ENCODE measurements at regions not wholly inside any gene's neighbourhood (a gene's known extent, or its start where the extent isn't known, plus 50 kb on each side); places are given as distances from the start of the nearest gene placed in this dataset.

GRCh38 chr14:65257425-65257824 lies 155.1 kb upstream of the FUT8 start:
- WGBS, 2 donors: 88% methylated on average over 7 of the region's 7 CpGs

GRCh38 chr14:65258391-65258790 lies 154.1 kb upstream of the FUT8 start:
- H3K9ac ChIP-seq (ENCODE audit: insufficient read depth in 1 of 2, low read length in 2 of 2): no peak overlapping the region
- no peaks in the 10 kb centered on the region for H3K4me1 ChIP-seq (ENCODE audit: control insufficient read depth in 5 of 5, insufficient read depth in 5 of 5, low read length in 5 of 5)
- no peak overlapping the region for H3K4me3 ChIP-seq
- no peak overlapping the region for H3K27ac ChIP-seq (ENCODE audit: low read depth in 1 of 2, low read length in 1 of 2)
- H3K9me3 ChIP-seq (ENCODE audit: control insufficient read depth in 4 of 4, insufficient read depth in 3 of 4, low read length in 3 of 4): peaks cover 0 to 2% (median 0%) of the 10 kb centered on the region in 4 donors
- no peak for TF ChIP-seq CTCF (IDR thresholded peaks at IDR 0.05; ENCODE audit: control extremely low read depth, extremely low read depth)
- no peaks in the 10 kb centered on the region for H3K27me3 ChIP-seq (ENCODE audit: control insufficient read depth in 3 of 3, insufficient read depth in 3 of 3, low read length in 2 of 3)
- DNase-seq (no peak), ATAC-seq (ENCODE audit: insufficient read depth, low FRiP score) (peak; percentile 14)
- no peaks in the 10 kb centered on the region for H3K36me3 ChIP-seq (ENCODE audit: control insufficient read depth in 4 of 4, insufficient read depth in 4 of 4, low read length in 4 of 4)
- 61 to 89% methylated on average over 1 of the region's 1 CpG for WGBS, 2 donors

More at GRCh38 chr14:65257425-65257824, 155.1 kb upstream of the FUT8 start:
- Histone ChIP-seq H3K27me3 (ENCODE audit: control insufficient read depth in 3 of 3, insufficient read depth in 3 of 3, low read length in 2 of 3) (no peaks in the 10 kb centered on the region), H3K9ac (ENCODE audit: insufficient read depth in 1 of 2, low read length in 2 of 2) (no peak overlapping the region), H3K27ac (ENCODE audit: low read depth in 1 of 2, low read length in 1 of 2) (no peak overlapping the region), H3K4me1 (ENCODE audit: control insufficient read depth in 5 of 5, insufficient read depth in 5 of 5, low read length in 5 of 5) (no peaks in the 10 kb centered on the region), H3K9me3 (ENCODE audit: control insufficient read depth in 4 of 4, insufficient read depth in 3 of 4, low read length in 3 of 4) (peaks cover 0 to 2% (median 0%) of the 10 kb centered on the region in 4 donors), H3K36me3 (ENCODE audit: control insufficient read depth in 4 of 4, insufficient read depth in 4 of 4, low read length in 4 of 4) (no peaks in the 10 kb centered on the region), H3K4me3 (no peak overlapping the region)
- DNase-seq (no peak), ATAC-seq (ENCODE audit: insufficient read depth, low FRiP score) (no peak)
- TF ChIP-seq CTCF (IDR thresholded peaks at IDR 0.05; ENCODE audit: control extremely low read depth, extremely low read depth): no peak

GRCh38 chr14:65259000-65259399 lies 153.5 kb upstream of the FUT8 start:
- no peak for DNase-seq
- no peak overlapping the region for H3K27ac ChIP-seq (ENCODE audit: low read depth in 1 of 2, low read length in 1 of 2)
- no peak for ATAC-seq (ENCODE audit: insufficient read depth, low FRiP score)

More at GRCh38 chr14:65259000-65259399, 153.5 kb upstream of the FUT8 start:
- WGBS, 2 donors: 97 to 98% methylated on average over 2 of the region's 2 CpGs
- Histone ChIP-seq H3K4me1 (ENCODE audit: control insufficient read depth in 5 of 5, insufficient read depth in 5 of 5, low read length in 5 of 5) (no peaks in the 10 kb centered on the region), H3K4me3 (no peak overlapping the region), H3K27me3 (ENCODE audit: control insufficient read depth in 3 of 3, insufficient read depth in 3 of 3, low read length in 2 of 3) (no peaks in the 10 kb centered on the region), H3K36me3 (ENCODE audit: control insufficient read depth in 4 of 4, insufficient read depth in 4 of 4, low read length in 4 of 4) (no peaks in the 10 kb centered on the region), H3K9ac (ENCODE audit: insufficient read depth in 1 of 2, low read length in 2 of 2) (no peak overlapping the region), H3K9me3 (ENCODE audit: control insufficient read depth in 4 of 4, insufficient read depth in 3 of 4, low read length in 3 of 4) (peaks cover 0 to 2% (median 0%) of the 10 kb centered on the region in 4 donors)
- no peak for TF ChIP-seq CTCF (IDR thresholded peaks at IDR 0.05; ENCODE audit: control extremely low read depth, extremely low read depth)

Data from lung (tissue), 11 donors.